WTC11 (cell line): ENCODE measurements at regions not wholly inside any gene's neighbourhood (a gene's known extent, or its start where the extent isn't known, plus 50 kb on each side); places are given as distances from the start of the nearest gene placed in this dataset.

ENCODE experiments used
- ATAC-seq: fragments of 200-7000 bp; cut with Tn5 transposase; 2 replicates; pipeline ENCODE4 v1.10.0; 2021; ENCODE audit warnings: mild to moderate bottlenecking, moderate library complexity
- CTCF ChIA-PET: fragments of 300-600 bp; sonication (Branson Sonifier 250); formaldehyde crosslinking; loops from one replicate; lab custom pipeline; 2021; ENCODE audit warnings: antibody characterized with exemption; lab: Charles Lee
- POLR2A ChIA-PET: fragments of 350-600 bp; sonication (Branson Sonifier 250); formaldehyde crosslinking; loops from one replicate; lab custom pipeline; 2021; ENCODE audit warnings: antibody characterized with exemption; lab: Charles Lee
- DNase-seq: peaks from one replicate; pipeline ENCODE4 v3.0.0; 2021; ENCODE audit warnings: low spot score
- H3K27ac Mint-ChIP-seq: 2 replicates; pipeline ENCODE4 v1.8.0; 2021; ENCODE audit warnings: mixed read lengths
- H3K27me3 Mint-ChIP-seq: 2 replicates; pipeline ENCODE4 v1.8.0; 2021; ENCODE audit warnings: low read depth, mild to moderate bottlenecking, moderate library complexity, mixed read lengths
- H3K36me3 Mint-ChIP-seq: 2 replicates; pipeline ENCODE4 v1.8.0; 2021; ENCODE audit warnings: mixed read lengths
- H3K4me1 Mint-ChIP-seq: 2 replicates; pipeline ENCODE4 v1.8.0; 2022; ENCODE audit warnings: mixed read lengths
- H3K4me3 Mint-ChIP-seq: 2 replicates; pipeline ENCODE4 v1.8.0; 2021; ENCODE audit warnings: mild to moderate bottlenecking, moderate library complexity, mixed read lengths
- H3K9me3 Mint-ChIP-seq: 2 replicates; pipeline ENCODE4 v1.8.0; 2021; ENCODE audit warnings: mixed read lengths
- ATF1 ChIP-seq: sonication (generic); formaldehyde crosslinking; IDR thresholded peaks from 2 replicates; pipeline ENCODE4 v1.8.1; 2023; ENCODE audit warnings: mild to moderate bottlenecking, moderate library complexity, missing genetic modification reagents
- CREB1 ChIP-seq: sonication (generic); formaldehyde crosslinking; IDR thresholded peaks from 2 replicates; pipeline ENCODE4 v1.8.0; 2023; ENCODE audit warnings: mild to moderate bottlenecking, missing genetic modification reagents
- ESRRA ChIP-seq: sonication (generic); formaldehyde crosslinking; IDR thresholded peaks from 2 replicates; pipeline ENCODE4 v1.8.1; 2022; ENCODE audit warnings: mild to moderate bottlenecking, missing genetic modification reagents, borderline replicate concordance
- FOXJ3 ChIP-seq: sonication (generic); formaldehyde crosslinking; IDR thresholded peaks from 2 replicates; pipeline ENCODE4 v1.9.0; 2021; ENCODE audit warnings: missing genetic modification reagents, mild to moderate bottlenecking, borderline replicate concordance
- FOXK1 ChIP-seq: sonication (generic); formaldehyde crosslinking; IDR thresholded peaks from 2 replicates; pipeline ENCODE4 v1.8.0; 2022; ENCODE audit warnings: mild to moderate bottlenecking, moderate library complexity, missing genetic modification reagents
- HMGA2 ChIP-seq: fragments of 250-450 bp; sonication (Bioruptor Pico); IDR thresholded peaks from 2 replicates; pipeline ENCODE4 v1.4.0; 2021; ENCODE audit warnings: mild to moderate bottlenecking, moderate library complexity
- NFATC4 ChIP-seq: fragments of 250-450 bp; sonication (Bioruptor Pico); IDR thresholded peaks from 2 replicates; pipeline ENCODE4 v1.9.0; 2021; ENCODE audit warnings: mild to moderate bottlenecking
- NFYB ChIP-seq: sonication (generic); formaldehyde crosslinking; conservative IDR thresholded peaks from 2 replicates; pipeline ENCODE4 v1.8.0; 2022; ENCODE audit warnings: low read depth, missing genetic modification reagents
- RORB ChIP-seq: fragments of 250-450 bp; sonication (Bioruptor Pico); IDR thresholded peaks from 2 replicates; pipeline ENCODE4 v1.9.0; 2021; ENCODE audit warnings: mild to moderate bottlenecking
- SP1 ChIP-seq: sonication (generic); formaldehyde crosslinking; conservative IDR thresholded peaks from 2 replicates; pipeline ENCODE4 v1.8.1; 2022; ENCODE audit warnings: missing genetic modification reagents
- TCF7 ChIP-seq: sonication (generic); formaldehyde crosslinking; IDR thresholded peaks from 2 replicates; pipeline ENCODE4 v1.8.0; 2022; ENCODE audit warnings: mild to moderate bottlenecking, low read depth, missing genetic modification reagents, moderate library complexity
- TEAD1 ChIP-seq: sonication (generic); formaldehyde crosslinking; IDR thresholded peaks from 2 replicates; pipeline ENCODE4 v1.8.0; 2022; ENCODE audit warnings: mild to moderate bottlenecking, missing genetic modification reagents
- TP53 ChIP-seq: sonication (generic); formaldehyde crosslinking; IDR thresholded peaks from 2 replicates; pipeline ENCODE4 v1.8.1; 2023; ENCODE audit warnings: mild to moderate bottlenecking, missing genetic modification reagents
- ZNF263 ChIP-seq: sonication (generic); formaldehyde crosslinking; IDR thresholded peaks from 2 replicates; pipeline ENCODE4 v1.8.1; 2022; ENCODE audit warnings: low read depth, mild to moderate bottlenecking, moderate library complexity, missing genetic modification reagents
- TF ChIP-seq, protein P1 (sequence below): fragments of 200-600 bp; IDR thresholded peaks from 2 replicates; pipeline ENCODE4 v1.8.0; 2022; ENCODE audit warnings: antibody characterized with exemption
- TF ChIP-seq, protein P2 (sequence below): sonication (generic); formaldehyde crosslinking; IDR thresholded peaks from 2 replicates; pipeline ENCODE4 v1.8.0; 2022; ENCODE audit warnings: missing genetic modification reagents
- TF ChIP-seq, protein P3 (sequence below): sonication (generic); formaldehyde crosslinking; conservative IDR thresholded peaks from 2 replicates; pipeline ENCODE4 v1.8.1; 2023; ENCODE audit warnings: mild to moderate bottlenecking, low read depth, missing genetic modification reagents, moderate library complexity

DNA sequence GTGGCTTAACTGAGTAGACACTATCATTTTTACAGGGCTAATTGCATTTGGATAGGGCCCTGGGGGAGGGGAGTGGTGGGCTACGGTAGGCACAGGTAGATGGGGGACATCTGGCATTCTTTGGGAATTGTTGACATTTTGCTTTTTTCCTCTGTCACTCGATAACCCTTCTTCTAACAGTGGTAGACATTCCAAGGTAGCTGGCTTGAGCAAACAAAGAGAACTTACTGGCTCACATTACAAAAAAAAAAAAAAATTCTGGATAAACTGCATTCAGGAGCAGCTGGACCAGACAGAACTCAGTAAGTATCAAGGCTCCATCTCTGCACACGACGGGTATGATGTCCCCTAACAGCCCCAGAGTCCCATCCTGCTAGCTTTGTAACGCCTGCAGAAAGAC, 585.2 kb downstream of the ZNF608 start (continued):
- TF ChIP-seq, protein P1, sequence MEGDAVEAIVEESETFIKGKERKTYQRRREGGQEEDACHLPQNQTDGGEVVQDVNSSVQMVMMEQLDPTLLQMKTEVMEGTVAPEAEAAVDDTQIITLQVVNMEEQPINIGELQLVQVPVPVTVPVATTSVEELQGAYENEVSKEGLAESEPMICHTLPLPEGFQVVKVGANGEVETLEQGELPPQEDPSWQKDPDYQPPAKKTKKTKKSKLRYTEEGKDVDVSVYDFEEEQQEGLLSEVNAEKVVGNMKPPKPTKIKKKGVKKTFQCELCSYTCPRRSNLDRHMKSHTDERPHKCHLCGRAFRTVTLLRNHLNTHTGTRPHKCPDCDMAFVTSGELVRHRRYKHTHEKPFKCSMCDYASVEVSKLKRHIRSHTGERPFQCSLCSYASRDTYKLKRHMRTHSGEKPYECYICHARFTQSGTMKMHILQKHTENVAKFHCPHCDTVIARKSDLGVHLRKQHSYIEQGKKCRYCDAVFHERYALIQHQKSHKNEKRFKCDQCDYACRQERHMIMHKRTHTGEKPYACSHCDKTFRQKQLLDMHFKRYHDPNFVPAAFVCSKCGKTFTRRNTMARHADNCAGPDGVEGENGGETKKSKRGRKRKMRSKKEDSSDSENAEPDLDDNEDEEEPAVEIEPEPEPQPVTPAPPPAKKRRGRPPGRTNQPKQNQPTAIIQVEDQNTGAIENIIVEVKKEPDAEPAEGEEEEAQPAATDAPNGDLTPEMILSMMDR = no peak
- TF ChIP-seq RORB = no peak
- TF ChIP-seq ATF1 (CRISPR knock-in tag) = no peak
- TF ChIP-seq TEAD1 (CRISPR knock-in tag) = no peak
- TF ChIP-seq, all 79 proteins: peak for 0

DNA sequence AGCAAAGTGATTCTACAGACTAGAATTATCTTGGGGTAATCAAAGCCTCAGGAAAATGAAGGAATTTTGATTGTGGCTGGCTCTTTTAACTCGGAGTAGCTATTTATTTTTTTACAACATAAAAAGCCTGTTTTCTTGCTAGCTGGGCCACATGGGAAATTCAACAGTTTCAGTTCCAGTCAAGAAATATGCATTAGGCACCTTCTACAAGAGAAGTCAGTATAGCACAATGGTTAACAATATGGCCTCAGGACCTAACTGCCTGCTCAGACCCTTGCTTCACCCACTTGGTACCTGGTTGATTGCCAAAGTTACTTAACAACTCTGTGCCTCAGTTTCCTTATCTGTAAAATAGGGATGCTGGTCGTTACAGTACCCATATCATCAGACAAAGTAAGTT, 586.2 kb downstream of the ZNF608 start:
- Mint-ChIP-seq H3K36me3 (peaks cover 19% of the 10 kb centered on the region), H3K27me3 (no peaks in the 10 kb centered on the region), H3K4me1 (no peaks in the 10 kb centered on the region; the same call in 1 of the 2 replicates), H3K27ac (no peak overlapping the region), H3K9me3 (peaks cover 24% of the 10 kb centered on the region), H3K4me3 (no peak overlapping the region)
- ATAC-seq (no peak), DNase-seq (no peak)
- TF ChIP-seq ZNF263 (CRISPR knock-in tag) (no peak), TP53 (CRISPR knock-in tag) (no peak)
- ChIA-PET POLR2A (no interaction called here), CTCF (no interaction called here)

DNA sequence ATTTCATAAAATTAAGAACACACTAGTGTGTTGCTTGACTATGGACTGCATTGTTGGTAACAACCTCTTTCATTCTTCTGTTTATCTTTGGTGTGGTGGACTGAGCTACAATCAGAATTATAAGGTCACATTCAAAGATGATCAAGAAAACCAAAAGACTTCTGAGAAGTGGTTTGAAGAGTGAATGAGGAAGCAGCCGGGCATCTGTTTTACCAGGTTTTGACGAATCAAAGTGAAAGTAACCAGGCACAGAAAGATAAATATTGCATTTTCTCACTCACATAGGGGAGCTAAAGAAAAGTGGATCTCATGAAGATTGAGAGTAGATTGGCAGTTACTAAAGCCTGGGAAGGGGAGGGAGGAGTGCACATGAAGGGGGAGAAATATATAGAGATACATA, 589.1 kb downstream of the ZNF608 start:
- no peaks in the 10 kb centered on the region for H3K27me3 Mint-ChIP-seq
- TF ChIP-seq NFYB (CRISPR knock-in tag) (no peak), CREB1 (no peak), TCF7 (CRISPR knock-in tag) (no peak), NFATC4 (CRISPR knock-in tag) (no peak), SP1 (CRISPR knock-in tag) (no peak), FOXJ3 (CRISPR knock-in tag) (no peak), HMGA2 (CRISPR knock-in tag) (no peak), ZNF263 (CRISPR knock-in tag) (no peak), FOXK1 (CRISPR knock-in tag) (no peak), ESRRA (CRISPR knock-in tag) (no peak)
- TF ChIP-seq, protein P2, sequence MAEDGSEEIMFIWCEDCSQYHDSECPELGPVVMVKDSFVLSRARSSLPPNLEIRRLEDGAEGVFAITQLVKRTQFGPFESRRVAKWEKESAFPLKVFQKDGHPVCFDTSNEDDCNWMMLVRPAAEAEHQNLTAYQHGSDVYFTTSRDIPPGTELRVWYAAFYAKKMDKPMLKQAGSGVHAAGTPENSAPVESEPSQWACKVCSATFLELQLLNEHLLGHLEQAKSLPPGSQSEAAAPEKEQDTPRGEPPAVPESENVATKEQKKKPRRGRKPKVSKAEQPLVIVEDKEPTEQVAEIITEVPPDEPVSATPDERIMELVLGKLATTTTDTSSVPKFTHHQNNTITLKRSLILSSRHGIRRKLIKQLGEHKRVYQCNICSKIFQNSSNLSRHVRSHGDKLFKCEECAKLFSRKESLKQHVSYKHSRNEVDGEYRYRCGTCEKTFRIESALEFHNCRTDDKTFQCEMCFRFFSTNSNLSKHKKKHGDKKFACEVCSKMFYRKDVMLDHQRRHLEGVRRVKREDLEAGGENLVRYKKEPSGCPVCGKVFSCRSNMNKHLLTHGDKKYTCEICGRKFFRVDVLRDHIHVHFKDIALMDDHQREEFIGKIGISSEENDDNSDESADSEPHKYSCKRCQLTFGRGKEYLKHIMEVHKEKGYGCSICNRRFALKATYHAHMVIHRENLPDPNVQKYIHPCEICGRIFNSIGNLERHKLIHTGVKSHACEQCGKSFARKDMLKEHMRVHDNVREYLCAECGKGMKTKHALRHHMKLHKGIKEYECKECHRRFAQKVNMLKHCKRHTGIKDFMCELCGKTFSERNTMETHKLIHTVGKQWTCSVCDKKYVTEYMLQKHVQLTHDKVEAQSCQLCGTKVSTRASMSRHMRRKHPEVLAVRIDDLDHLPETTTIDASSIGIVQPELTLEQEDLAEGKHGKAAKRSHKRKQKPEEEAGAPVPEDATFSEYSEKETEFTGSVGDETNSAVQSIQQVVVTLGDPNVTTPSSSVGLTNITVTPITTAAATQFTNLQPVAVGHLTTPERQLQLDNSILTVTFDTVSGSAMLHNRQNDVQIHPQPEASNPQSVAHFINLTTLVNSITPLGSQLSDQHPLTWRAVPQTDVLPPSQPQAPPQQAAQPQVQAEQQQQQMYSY (CRISPR knock-in tag) = no peak
- TF ChIP-seq, protein P3, sequence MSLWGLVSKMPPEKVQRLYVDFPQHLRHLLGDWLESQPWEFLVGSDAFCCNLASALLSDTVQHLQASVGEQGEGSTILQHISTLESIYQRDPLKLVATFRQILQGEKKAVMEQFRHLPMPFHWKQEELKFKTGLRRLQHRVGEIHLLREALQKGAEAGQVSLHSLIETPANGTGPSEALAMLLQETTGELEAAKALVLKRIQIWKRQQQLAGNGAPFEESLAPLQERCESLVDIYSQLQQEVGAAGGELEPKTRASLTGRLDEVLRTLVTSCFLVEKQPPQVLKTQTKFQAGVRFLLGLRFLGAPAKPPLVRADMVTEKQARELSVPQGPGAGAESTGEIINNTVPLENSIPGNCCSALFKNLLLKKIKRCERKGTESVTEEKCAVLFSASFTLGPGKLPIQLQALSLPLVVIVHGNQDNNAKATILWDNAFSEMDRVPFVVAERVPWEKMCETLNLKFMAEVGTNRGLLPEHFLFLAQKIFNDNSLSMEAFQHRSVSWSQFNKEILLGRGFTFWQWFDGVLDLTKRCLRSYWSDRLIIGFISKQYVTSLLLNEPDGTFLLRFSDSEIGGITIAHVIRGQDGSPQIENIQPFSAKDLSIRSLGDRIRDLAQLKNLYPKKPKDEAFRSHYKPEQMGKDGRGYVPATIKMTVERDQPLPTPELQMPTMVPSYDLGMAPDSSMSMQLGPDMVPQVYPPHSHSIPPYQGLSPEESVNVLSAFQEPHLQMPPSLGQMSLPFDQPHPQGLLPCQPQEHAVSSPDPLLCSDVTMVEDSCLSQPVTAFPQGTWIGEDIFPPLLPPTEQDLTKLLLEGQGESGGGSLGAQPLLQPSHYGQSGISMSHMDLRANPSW (CRISPR knock-in tag) = no peak
- TF ChIP-seq, protein P1 = no peak
- TF ChIP-seq, all 79 proteins: peak for 0
- ChIA-PET POLR2A (no interaction called here), CTCF (no interaction called here)
- peaks cover 48% of the 10 kb centered on the region for H3K9me3 Mint-ChIP-seq
- no peaks in the 10 kb centered on the region; the same call in 1 of the 2 replicates for H3K4me1 Mint-ChIP-seq
- DNase-seq (no peak), ATAC-seq (no peak)
- no peak overlapping the region for H3K4me3 Mint-ChIP-seq
- peaks cover 40% of the 10 kb centered on the region for H3K36me3 Mint-ChIP-seq
- no peak overlapping the region for H3K27ac Mint-ChIP-seq
